KOPT-K1 (cell line): ENCODE measurements at regions not wholly inside any gene's neighbourhood (a gene's known extent, or its start where the extent isn't known, plus 50 kb on each side); places are given as distances from the start of the nearest gene placed in this dataset.

Source experiments
- H3K27ac ChIP-seq: fragments of 200-600 bp; sonication (generic); 2 replicates; pipeline ENCODE4 v1.5.1; 2016; ENCODE audit warnings: antibody characterized with exemption, mild to moderate bottlenecking, low read depth, low read length; ENCODE audit not compliant: poor library complexity, severe bottlenecking
- H3K36me3 ChIP-seq: fragments of 200-600 bp; sonication (generic); 2 replicates; pipeline ENCODE4 v1.5.1; 2017; ENCODE audit warnings: antibody characterized with exemption, mild to moderate bottlenecking, low read length, moderate library complexity; ENCODE audit not compliant: insufficient read depth
- H3K9me3 ChIP-seq: fragments of 200-600 bp; sonication (generic); 2 replicates; pipeline ENCODE4 v1.5.1; 2017; ENCODE audit warnings: antibody characterized with exemption, low read length, mild to moderate bottlenecking; ENCODE audit not compliant: insufficient read depth, poor library complexity, severe bottlenecking

DNA sequence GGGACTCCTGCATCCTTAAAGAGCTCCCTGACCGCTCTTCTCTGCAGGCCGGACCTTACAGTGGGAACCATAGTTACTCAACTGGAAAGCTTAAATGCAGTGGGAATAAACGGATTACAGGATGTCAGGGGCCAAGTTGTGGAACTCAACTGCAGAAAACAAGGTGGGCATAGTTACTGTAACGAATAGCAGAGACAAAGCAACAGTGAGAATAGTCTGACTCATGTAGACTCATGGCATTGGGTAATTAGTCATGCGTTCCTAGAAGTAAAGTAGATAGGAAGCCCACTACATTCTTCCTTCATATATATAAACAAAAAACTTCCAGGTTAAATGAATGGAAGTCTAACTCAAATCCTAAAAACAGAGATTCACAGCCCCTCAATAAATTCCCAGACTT, 95.5 kb upstream of the CHRNA7 start:
- Histone ChIP-seq H3K36me3 (no peaks in the 10 kb centered on the region), H3K27ac (no peak overlapping the region), H3K9me3 (no peaks in the 10 kb centered on the region)

GRCh38 chr15:31953478-31953877, 76.8 kb upstream of the CHRNA7 start:
- peaks cover 4% of the 10 kb centered on the region for H3K9me3 ChIP-seq
- H3K27ac ChIP-seq = no peak overlapping the region
- H3K36me3 ChIP-seq = no peaks in the 10 kb centered on the region

GRCh38 chr15:31954374-31955172, 75.7 kb upstream of the CHRNA7 start:
- Histone ChIP-seq H3K27ac (no peak overlapping the region), H3K36me3 (no peaks in the 10 kb centered on the region), H3K9me3 (peaks cover 4% of the 10 kb centered on the region)

DNA sequence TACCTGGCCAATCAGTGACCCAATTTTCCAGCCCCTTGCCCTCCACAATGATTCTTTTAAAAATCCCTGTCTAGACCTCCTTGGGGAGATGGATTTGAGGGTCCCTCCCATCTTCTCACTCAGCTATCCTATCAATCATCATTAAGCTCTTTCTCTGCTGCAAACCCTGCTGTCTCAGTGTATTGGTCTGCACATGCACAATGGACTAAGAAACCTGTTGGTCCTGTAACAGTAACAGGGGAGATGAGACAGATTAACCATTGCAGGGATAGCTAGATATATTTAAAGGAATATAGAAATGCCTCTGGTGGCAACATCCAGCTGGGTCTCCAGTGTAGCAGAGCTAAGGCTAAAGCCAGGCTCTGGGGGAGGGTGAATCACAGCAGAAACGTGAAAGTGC, 74.6 kb upstream of the CHRNA7 start:
- Histone ChIP-seq H3K27ac (no peak overlapping the region), H3K36me3 (no peaks in the 10 kb centered on the region), H3K9me3 (peaks cover 4% of the 10 kb centered on the region)

DNA sequence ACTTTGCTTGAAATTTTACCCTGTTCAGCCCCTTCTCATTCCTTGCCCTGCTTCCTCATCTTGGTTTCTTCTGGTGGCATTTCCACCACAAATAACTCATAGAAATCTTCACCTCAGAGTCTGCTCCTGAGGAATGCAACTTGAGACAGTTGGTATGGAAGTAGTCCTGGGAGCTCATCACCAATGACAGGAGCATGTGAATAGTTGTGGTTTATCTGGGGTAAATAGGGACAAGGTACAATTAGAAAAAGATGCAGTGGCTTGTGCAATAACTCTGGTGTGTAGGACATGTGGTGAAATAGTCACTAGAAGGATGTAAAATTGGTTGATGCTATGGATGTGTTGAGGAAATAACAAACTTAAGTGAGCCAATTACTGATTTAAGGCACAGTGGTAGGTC, 72.7 kb upstream of the CHRNA7 start:
- H3K9me3 ChIP-seq = peaks cover 4% of the 10 kb centered on the region
- no peak overlapping the region for H3K27ac ChIP-seq
- no peaks in the 10 kb centered on the region for H3K36me3 ChIP-seq

GRCh38 chr15:31964586-31965307, 65.6 kb upstream of the CHRNA7 start:
- Histone ChIP-seq H3K27ac (no peak overlapping the region), H3K9me3 (no peaks in the 10 kb centered on the region), H3K36me3 (no peaks in the 10 kb centered on the region)

- H3K9me3 ChIP-seq = no peaks in the 10 kb centered on the region
- H3K27ac ChIP-seq = no peak overlapping the region
- H3K36me3 ChIP-seq = no peaks in the 10 kb centered on the region
Measured at GRCh38 chr15:31970007-31970406, 60.3 kb upstream of the CHRNA7 start.

GRCh38 chr15:31973197-31973596, 57.1 kb upstream of the CHRNA7 start:
- H3K9me3 ChIP-seq = no peaks in the 10 kb centered on the region
- no peaks in the 10 kb centered on the region for H3K36me3 ChIP-seq
- H3K27ac ChIP-seq = no peak overlapping the region

- H3K27ac ChIP-seq = no peak overlapping the region
- H3K36me3 ChIP-seq = no peaks in the 10 kb centered on the region
- no peaks in the 10 kb centered on the region for H3K9me3 ChIP-seq
Measured at GRCh38 chr15:31974154-31974794, 56.0 kb upstream of the CHRNA7 start.

- H3K36me3 ChIP-seq = no peaks in the 10 kb centered on the region
- H3K9me3 ChIP-seq = no peaks in the 10 kb centered on the region
- no peak overlapping the region for H3K27ac ChIP-seq
Measured at GRCh38 chr15:31974855-31975829, 55.2 kb upstream of the CHRNA7 start.

- no peak overlapping the region for H3K27ac ChIP-seq
- H3K9me3 ChIP-seq = no peaks in the 10 kb centered on the region
- no peaks in the 10 kb centered on the region for H3K36me3 ChIP-seq
Measured at GRCh38 chr15:31975830-31976229, 54.5 kb upstream of the CHRNA7 start.

- H3K27ac ChIP-seq = no peak overlapping the region
- H3K9me3 ChIP-seq = no peaks in the 10 kb centered on the region
- no peaks in the 10 kb centered on the region for H3K36me3 ChIP-seq
Measured at GRCh38 chr15:31977138-31977537, 53.2 kb upstream of the CHRNA7 start.

DNA sequence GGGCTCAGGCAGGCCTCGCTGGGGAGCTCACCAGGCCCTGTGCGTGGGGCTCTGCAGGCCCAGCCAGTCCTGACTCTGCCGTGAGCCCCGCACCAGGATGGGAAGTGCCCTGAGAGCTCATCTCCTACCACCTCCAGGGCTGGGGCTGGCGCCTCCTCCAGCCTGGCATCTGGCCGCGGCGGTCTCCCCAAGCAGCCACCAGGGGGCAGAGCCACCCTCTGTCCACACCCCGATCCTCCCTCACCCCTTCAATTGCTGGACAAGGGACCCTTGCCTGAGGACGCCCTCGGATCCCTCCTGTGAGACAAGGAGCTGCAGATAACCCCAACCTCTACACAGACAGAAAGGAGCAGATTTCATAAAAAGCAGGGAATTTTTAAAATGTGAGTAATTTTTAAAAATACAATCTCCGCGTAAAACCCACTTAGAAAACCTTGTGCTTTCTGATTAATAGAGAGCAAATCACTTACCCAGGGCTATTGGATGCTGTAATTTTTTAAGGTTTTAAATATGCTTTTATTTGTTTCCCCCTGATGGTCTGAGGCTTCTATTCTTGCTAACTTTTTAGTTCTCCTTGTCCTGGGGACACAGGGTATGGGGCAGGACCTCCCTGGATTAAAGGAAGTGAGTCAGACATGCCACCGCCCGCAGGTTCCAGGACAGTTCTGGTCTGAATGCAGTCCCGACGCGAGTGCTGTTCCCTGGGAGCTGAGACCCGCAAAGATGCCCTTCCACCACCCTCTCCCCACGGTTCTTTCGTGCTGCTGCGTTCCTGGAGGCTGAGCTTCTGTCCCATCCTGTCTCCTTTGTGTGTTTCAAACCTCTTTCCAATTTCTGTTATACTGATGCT, 52.3 kb upstream of the CHRNA7 start:
- H3K36me3 ChIP-seq = no peaks in the 10 kb centered on the region
- H3K9me3 ChIP-seq = no peaks in the 10 kb centered on the region
- H3K27ac ChIP-seq = no peak overlapping the region
